Breast epithelium (tissue), 4 donors: ENCODE measurements at regions not wholly inside any gene's neighbourhood (a gene's known extent, or its start where the extent isn't known, plus 50 kb on each side); places are given as distances from the start of the nearest gene placed in this dataset.

Experiments used
- DNase-seq, 2 donors: peaks; one replicate each; pipeline ENCODE4 v3.0.0-alpha.2; 2019; ENCODE audit warnings: low spot score in 2 of 2
- H3K27ac ChIP-seq, 2 donors: fragments of 200-600 bp; sonication (generic) in 1 of 2; one replicate each; pipeline ENCODE4 v1.5.1; 2016 to 2019; ENCODE audit warnings: mild to moderate bottlenecking in 1 of 2
- H3K27me3 ChIP-seq, 2 donors: fragments of 200-600 bp; sonication (generic) in 1 of 2; one replicate each; pipeline versions ENCODE4 v1.5.1 to v1.6.0; 2017 to 2019; ENCODE audit warnings: control low read depth in 1 of 2, mild to moderate bottlenecking in 1 of 2
- H3K36me3 ChIP-seq: fragments of 200-600 bp; one replicate; pipeline ENCODE4 v1.5.1; 2019
- H3K4me1 ChIP-seq, 2 donors: fragments of 200-600 bp; sonication (generic); one replicate each; pipeline ENCODE4 v1.5.1; 2016 to 2019; ENCODE audit warnings: control low read depth in 1 of 2
- H3K4me3 ChIP-seq, 3 donors: fragments of 200-600 bp; sonication (generic); 1 replicate in 2 of 3; 2 replicates in 1 of 3; pipeline ENCODE4 v1.5.1; 2016 to 2019; ENCODE audit warnings: mild to moderate bottlenecking in 3 of 3, moderate library complexity in 2 of 3
- H3K9me3 ChIP-seq, 2 donors: fragments of 200-600 bp; sonication (generic) in 1 of 2; one replicate each; pipeline ENCODE4 v1.5.1; 2016 to 2019; ENCODE audit warnings: control low read depth in 1 of 2
- CTCF ChIP-seq, 3 donors: fragments of 450-650 bp; IDR thresholded peaks; one replicate each; pipeline ENCODE4 v1.5.1; 2016 to 2017; ENCODE audit warnings: antibody characterized with exemption in 3 of 3, mild to moderate bottlenecking in 3 of 3, moderate library complexity in 3 of 3
- POLR2A ChIP-seq: fragments of 450-650 bp; IDR thresholded peaks from one replicate; pipeline ENCODE4 v1.6.1; 2016; ENCODE audit warnings: antibody characterized with exemption, mild to moderate bottlenecking, moderate library complexity
- POLR2AphosphoS5 ChIP-seq, 3 donors: sonication (generic); formaldehyde crosslinking; IDR thresholded peaks; one replicate each; pipeline ENCODE4 v1.6.1; 2017; ENCODE audit warnings: antibody characterized with exemption in 3 of 3
- intact Hi-C: fragments of 100-400 bp; cut with DNase I; formaldehyde crosslinking; loops from one replicate; pipeline ENCODE4 v1.15.1; 2023; ENCODE audit warnings: low total_unique reads

GRCh38 chr2:239876271-239876947 is 148.7 kb downstream of the NDUFA10 start:
- Histone ChIP-seq H3K9me3 (no peaks in the 10 kb centered on the region), H3K27ac (no peak overlapping the region), H3K36me3 (no peaks in the 10 kb centered on the region), H3K27me3 (no peaks in the 10 kb centered on the region), H3K4me1 (no peaks in the 10 kb centered on the region), H3K4me3 (no peak overlapping the region)
- TF ChIP-seq POLR2A = no peak
- TF ChIP-seq CTCF (IDR thresholded peaks at IDR 0.05) = no peak
- no peak for TF ChIP-seq POLR2AphosphoS5 (IDR thresholded peaks at IDR 0.05)
- peak in 1 of 2 donors; percentile 34 for DNase-seq
- intact Hi-C loops = no loop called here

- DNase-seq = peak in 1 of 2 donors; percentile 33
- no peak overlapping the region for H3K4me3 ChIP-seq
- no peaks in the 10 kb centered on the region for H3K9me3 ChIP-seq
- H3K27me3 ChIP-seq = no peaks in the 10 kb centered on the region
- H3K4me1 ChIP-seq = no peaks in the 10 kb centered on the region
- no peak overlapping the region for H3K27ac ChIP-seq
- intact Hi-C loops = no loop called here
- no peaks in the 10 kb centered on the region for H3K36me3 ChIP-seq
- TF ChIP-seq POLR2AphosphoS5 (IDR thresholded peaks at IDR 0.05) = no peak
- TF ChIP-seq POLR2A = no peak
- TF ChIP-seq CTCF (IDR thresholded peaks at IDR 0.05) = no peak
These were observed 150.3 kb downstream of the NDUFA10 start for GRCh38 chr2:239874636-239875356.

- Histone ChIP-seq H3K27ac (no peak overlapping the region), H3K27me3 (no peaks in the 10 kb centered on the region), H3K36me3 (no peaks in the 10 kb centered on the region), H3K9me3 (no peaks in the 10 kb centered on the region), H3K4me3 (no peak overlapping the region), H3K4me1 (no peaks in the 10 kb centered on the region)
- TF ChIP-seq POLR2A (no peak), POLR2AphosphoS5 (IDR thresholded peaks at IDR 0.05) (no peak)
- intact Hi-C loops = no loop called here
- DNase-seq = peak in 1 of 2 donors; percentile 17
These were observed 151.2 kb downstream of the NDUFA10 start for GRCh38 chr2:239873656-239874635.

GRCh38 chr2:239871481-239872435 is 153.4 kb downstream of the NDUFA10 start:
- Histone ChIP-seq H3K36me3 (no peaks in the 10 kb centered on the region), H3K27me3 (peaks cover 0 to 3% of the 10 kb centered on the region in 2 donors), H3K27ac (no peak overlapping the region), H3K4me1 (no peaks in the 10 kb centered on the region), H3K4me3 (no peak overlapping the region), H3K9me3 (no peaks in the 10 kb centered on the region)
- TF ChIP-seq POLR2AphosphoS5 (IDR thresholded peaks at IDR 0.05) (no peak), CTCF (IDR thresholded peaks at IDR 0.05) (no peak), POLR2A (no peak)
- intact Hi-C loops = no loop called here
- DNase-seq = peak in 1 of 2 donors; percentile 37

- H3K27ac ChIP-seq = no peak overlapping the region
- intact Hi-C loops = no loop called here
- no peaks in the 10 kb centered on the region for H3K4me1 ChIP-seq
- no peaks in the 10 kb centered on the region for H3K36me3 ChIP-seq
- H3K9me3 ChIP-seq = no peaks in the 10 kb centered on the region
- DNase-seq = peak in 1 of 2 donors; percentile 5
- H3K4me3 ChIP-seq = no peak overlapping the region
- no peak for TF ChIP-seq POLR2A
- no peak for TF ChIP-seq POLR2AphosphoS5 (IDR thresholded peaks at IDR 0.05)
- no peak for TF ChIP-seq CTCF (IDR thresholded peaks at IDR 0.05)
- H3K27me3 ChIP-seq = peaks cover 0 to 3% of the 10 kb centered on the region in 2 donors
These were observed 154.3 kb downstream of the NDUFA10 start for GRCh38 chr2:239870863-239871262.
